NCI-H1436 (cell line): ENCODE measurements at regions not wholly inside any gene's neighbourhood (a gene's known extent, or its start where the extent isn't known, plus 50 kb on each side); places are given as distances from the start of the nearest gene placed in this dataset.
"Not testable (repeated sequence)": the region's sequence is repeated elsewhere in the genome, so short reads cannot be mapped to it uniquely, and the experiment has no call there.

ENCODE experiments used
- DNase-seq: peaks from one replicate; lab custom pipeline; 2025; lab: John Stamatoyannopoulos, UW

- DNase-seq = no peak
Observed at GRCh38 chr18:30819619-30820018, 222.9 kb downstream of the DSC3 start.

GRCh38 chr18:30814446-30814845, 228.1 kb downstream of the DSC3 start:
- no peak for DNase-seq

- no peak for DNase-seq
Observed at GRCh38 chr18:30811580-30811979, 231.0 kb downstream of the DSC3 start.

GRCh38 chr18:30810580-30810979, 232.0 kb downstream of the DSC3 start:
- DNase-seq = no peak

- DNase-seq = no peak
Observed at GRCh38 chr18:30806823-30807222, 235.7 kb downstream of the DSC3 start.

GRCh38 chr18:30800800-30801199, 241.7 kb downstream of the DSC3 start:
- no peak for DNase-seq

- DNase-seq = no peak
Observed at GRCh38 chr18:30792051-30792450, 250.5 kb downstream of the DSC3 start.

GRCh38 chr18:30788411-30788991, 254.0 kb downstream of the DSC3 start:
- DNase-seq = not testable (repeated sequence)

GRCh38 chr18:30787410-30787809, 255.1 kb downstream of the DSC3 start:
- no peak for DNase-seq

- DNase-seq = no peak
Observed at GRCh38 chr18:30781601-30782000, 260.9 kb downstream of the DSC3 start.

GRCh38 chr18:30775629-30776028, 266.9 kb downstream of the DSC3 start:
- no peak for DNase-seq

GRCh38 chr18:30772170-30772569, 270.4 kb downstream of the DSC3 start:
- not testable (repeated sequence) for DNase-seq

- DNase-seq = no peak
Observed at GRCh38 chr18:30766053-30766452, 276.5 kb downstream of the DSC3 start.

- DNase-seq = no peak
Observed at GRCh38 chr18:30765247-30765646, 277.3 kb downstream of the DSC3 start.

- no peak for DNase-seq
Observed at GRCh38 chr18:30763902-30764350, 278.6 kb downstream of the DSC3 start.

- no peak for DNase-seq
Observed at GRCh38 chr18:30754846-30755245, 287.7 kb downstream of the DSC3 start.

- DNase-seq = no peak
Observed at GRCh38 chr18:30748541-30748940, 294.0 kb downstream of the DSC3 start.

- no peak for DNase-seq
Observed at GRCh38 chr18:30746224-30746623, 296.3 kb downstream of the DSC3 start.

- DNase-seq = no peak
Observed at GRCh38 chr18:30743033-30743432, 299.5 kb downstream of the DSC3 start.

GRCh38 chr18:30730915-30731314, 311.6 kb downstream of the DSC3 start:
- no peak for DNase-seq

- no peak for DNase-seq
Observed at GRCh38 chr18:30727849-30728248, 314.7 kb downstream of the DSC3 start.

GRCh38 chr18:30713299-30713698, 329.2 kb downstream of the DSC3 start:
- no peak for DNase-seq

- no peak for DNase-seq
Observed at GRCh38 chr18:30712383-30712782, 330.2 kb downstream of the DSC3 start.

- no peak for DNase-seq
Observed at GRCh38 chr18:30709595-30709994, 332.9 kb downstream of the DSC3 start.

GRCh38 chr18:30705943-30706342, 336.6 kb downstream of the DSC3 start:
- DNase-seq = no peak
